Fibroblast of pulmonary artery (primary cell): ENCODE measurements at regions not wholly inside any gene's neighbourhood (a gene's known extent, or its start where the extent isn't known, plus 50 kb on each side); places are given as distances from the start of the nearest gene placed in this dataset.
"Not testable (repeated sequence)": the region's sequence is repeated elsewhere in the genome, so short reads cannot be mapped to it uniquely, and the experiment has no call there.

Source experiments
- DNase-seq: peaks from one replicate; pipeline ENCODE4 v3.0.0-alpha.2; 2010; ENCODE audit warnings: low read depth
- H3K4me3 ChIP-seq: replicated peaks from 2 replicates; pipeline ENCODE4 v1.5.1; 2011; ENCODE audit warnings: low read depth, mild to moderate bottlenecking, control low read depth, low read length, moderate library complexity
- TF ChIP-seq, protein P1 (sequence below): IDR thresholded peaks from 2 replicates; pipeline ENCODE4 v1.5.1; 2011; ENCODE audit warnings: mild to moderate bottlenecking, control low read depth, low read length, inconsistent platforms; ENCODE audit errors: missing control alignments

DNA sequence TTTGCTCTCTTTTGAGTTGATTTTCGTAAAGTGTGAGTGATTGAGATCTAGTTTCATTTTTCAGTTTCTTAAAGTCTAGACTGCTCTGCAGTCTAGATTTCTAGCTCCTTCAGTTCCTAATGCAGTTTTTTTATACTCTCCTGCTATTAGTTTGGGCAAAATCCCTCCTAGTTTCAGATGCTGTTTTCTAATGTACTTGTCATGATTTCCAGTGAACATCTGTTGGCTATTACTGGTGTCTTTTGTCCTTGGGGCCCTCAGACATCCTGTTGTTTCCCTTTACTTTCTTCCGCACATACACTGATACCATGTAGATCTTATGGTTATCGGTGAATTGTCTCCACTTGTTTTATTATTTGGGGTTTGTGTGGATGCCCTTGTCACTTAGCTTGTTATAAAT is 292.1 kb downstream of the TDRD3 start:
- no peak overlapping the region for H3K4me3 ChIP-seq
- TF ChIP-seq, protein P1, sequence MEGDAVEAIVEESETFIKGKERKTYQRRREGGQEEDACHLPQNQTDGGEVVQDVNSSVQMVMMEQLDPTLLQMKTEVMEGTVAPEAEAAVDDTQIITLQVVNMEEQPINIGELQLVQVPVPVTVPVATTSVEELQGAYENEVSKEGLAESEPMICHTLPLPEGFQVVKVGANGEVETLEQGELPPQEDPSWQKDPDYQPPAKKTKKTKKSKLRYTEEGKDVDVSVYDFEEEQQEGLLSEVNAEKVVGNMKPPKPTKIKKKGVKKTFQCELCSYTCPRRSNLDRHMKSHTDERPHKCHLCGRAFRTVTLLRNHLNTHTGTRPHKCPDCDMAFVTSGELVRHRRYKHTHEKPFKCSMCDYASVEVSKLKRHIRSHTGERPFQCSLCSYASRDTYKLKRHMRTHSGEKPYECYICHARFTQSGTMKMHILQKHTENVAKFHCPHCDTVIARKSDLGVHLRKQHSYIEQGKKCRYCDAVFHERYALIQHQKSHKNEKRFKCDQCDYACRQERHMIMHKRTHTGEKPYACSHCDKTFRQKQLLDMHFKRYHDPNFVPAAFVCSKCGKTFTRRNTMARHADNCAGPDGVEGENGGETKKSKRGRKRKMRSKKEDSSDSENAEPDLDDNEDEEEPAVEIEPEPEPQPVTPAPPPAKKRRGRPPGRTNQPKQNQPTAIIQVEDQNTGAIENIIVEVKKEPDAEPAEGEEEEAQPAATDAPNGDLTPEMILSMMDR, result no peak
- DNase-seq, result no peak

DNA sequence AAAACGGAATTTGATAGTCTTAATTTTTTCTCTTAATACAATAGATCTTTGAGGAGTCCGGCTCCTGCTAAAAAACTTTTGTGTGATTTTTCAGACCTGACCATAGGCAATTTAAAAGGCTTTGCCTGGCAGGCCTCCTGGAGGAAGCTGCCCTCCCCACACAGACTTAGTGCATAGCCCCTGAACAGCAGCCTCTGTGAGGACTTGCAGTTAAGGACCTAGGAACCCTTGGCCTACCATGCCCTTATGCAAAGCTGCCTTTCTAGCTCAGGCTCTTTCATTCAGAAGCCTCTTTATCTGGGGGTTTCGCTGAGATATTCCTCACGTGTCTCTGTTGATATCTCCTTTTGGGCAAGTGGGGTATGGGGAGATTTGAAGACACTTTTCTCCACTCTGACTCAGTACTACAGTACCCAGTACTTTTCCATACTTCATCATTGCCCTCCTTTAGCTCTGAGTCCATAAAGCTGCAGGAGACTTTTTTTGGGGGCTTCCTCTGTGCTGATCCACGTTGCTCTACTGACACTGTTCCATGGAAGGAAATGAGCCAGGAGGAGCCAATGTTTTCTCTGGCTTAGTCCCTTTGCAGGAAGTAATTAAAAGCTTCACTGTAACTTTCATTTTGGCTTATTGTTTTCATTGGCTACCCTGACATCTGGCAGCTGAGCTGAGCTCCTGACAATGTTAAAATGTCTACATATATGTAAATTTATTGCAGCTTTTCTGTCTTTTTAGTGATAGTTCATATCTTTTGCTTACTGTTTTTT is 283.1 kb downstream of the TDRD3 start:
- no peak overlapping the region for H3K4me3 ChIP-seq
- peak; percentile 2 for DNase-seq
- TF ChIP-seq, protein P1, result no peak

DNA sequence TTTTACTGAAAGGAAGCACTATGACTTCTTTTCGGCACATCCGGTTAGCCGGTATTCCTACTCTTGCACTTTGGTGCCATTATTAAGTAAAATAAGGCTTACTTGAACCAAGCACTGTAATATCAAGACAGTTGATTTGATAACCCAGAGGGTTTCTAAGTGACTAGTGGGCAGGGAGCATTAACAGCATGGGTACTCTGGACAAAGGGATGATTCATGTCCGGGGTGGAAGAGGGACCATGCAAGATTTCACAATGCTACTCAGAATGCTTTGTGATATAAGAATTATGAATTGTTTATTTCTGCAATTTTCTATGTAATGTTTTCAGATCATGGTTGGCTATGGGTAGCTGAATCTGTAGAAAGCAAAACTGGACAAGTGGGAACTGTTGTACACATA is 282.1 kb downstream of the TDRD3 start:
- TF ChIP-seq, protein P1, result no peak
- DNase-seq, result peak; percentile 16
- H3K4me3 ChIP-seq, result no peak overlapping the region

DNA sequence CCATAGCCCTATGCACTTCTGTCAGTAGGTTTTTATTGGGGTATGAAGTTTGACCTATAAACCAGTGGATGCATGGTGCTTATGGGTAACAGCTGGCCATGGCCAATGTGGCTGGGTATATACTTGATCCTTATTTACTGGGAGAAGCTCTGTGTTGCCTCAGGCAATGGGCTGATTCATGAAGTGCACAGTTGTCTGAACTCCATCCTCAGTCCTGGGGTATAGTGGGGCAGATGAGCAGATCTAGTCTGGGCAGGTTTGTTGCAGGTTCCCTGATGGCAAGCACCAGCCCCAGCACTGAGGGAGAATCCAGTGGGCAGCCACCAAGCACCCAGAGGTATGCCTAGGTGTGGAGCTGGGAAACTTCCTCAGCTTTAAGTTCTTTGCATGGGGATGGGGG is 274.4 kb downstream of the TDRD3 start:
- TF ChIP-seq, protein P1, result no peak
- DNase-seq, result no peak
- no peak overlapping the region for H3K4me3 ChIP-seq

DNA sequence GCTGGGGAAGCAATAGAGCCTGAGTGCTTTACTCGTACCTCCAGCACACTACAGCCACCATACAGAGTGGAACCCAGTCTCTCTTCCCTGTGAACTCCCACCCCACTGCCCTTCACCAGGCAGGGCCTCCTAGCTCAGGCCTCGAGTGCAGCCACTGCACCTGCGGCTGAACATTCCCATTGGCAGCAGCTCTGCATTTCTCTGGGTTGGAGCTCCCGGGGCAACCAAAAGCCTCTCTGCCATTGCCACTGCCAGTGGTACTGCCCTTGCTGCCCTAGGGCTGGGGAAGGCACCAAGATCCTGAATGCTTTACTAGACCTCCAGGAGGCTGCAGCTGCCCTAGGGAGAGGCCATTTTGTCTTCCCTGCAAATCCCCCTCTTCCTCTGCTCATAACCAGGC is 266.8 kb downstream of the TDRD3 start:
- TF ChIP-seq, protein P1, result no peak
- H3K4me3 ChIP-seq, result no peak overlapping the region
- no peak for DNase-seq

DNA sequence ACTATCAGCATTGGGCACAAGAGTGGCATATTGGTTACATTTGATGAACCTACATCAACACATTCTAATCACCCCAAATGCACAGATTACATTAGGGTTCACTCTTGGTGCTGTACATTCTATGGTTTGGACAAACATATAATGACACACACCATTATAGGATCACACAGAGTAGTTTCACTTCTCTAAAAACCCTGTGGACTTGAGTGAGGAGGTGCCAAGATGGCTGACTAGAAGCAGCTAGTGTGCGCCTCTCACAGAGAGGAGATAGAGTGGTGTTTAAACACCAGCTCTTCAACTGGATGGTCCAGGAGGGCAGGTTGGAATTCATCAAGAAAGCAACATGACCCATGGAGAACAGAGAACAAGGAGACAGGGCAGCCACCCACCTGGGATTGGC is 265.6 kb downstream of the TDRD3 start:
- DNase-seq, result no peak
- H3K4me3 ChIP-seq, result no peak overlapping the region
- TF ChIP-seq, protein P1, result no peak

DNA sequence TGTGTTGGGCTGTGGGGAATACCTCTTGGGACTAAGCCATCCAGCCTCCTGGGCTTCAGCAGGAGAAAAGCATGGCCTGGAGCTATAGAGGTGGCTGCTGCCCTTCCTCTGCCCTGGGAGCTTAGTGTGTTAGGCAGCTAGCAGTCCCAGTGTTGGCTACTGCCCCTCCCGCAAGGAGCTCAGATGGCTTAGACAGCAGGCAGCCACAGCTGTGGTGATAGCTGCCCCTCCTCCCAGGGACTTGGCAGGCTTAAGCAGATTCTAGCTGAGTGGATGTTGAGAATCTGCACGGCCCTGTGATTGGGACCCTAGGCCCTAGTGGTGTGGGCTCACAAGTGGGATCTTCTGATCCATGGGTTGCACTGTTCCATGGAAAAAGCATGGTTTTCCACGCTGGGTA is 264.5 kb downstream of the TDRD3 start:
- TF ChIP-seq, protein P1, result no peak
- H3K4me3 ChIP-seq, result no peak overlapping the region
- no peak for DNase-seq

DNA sequence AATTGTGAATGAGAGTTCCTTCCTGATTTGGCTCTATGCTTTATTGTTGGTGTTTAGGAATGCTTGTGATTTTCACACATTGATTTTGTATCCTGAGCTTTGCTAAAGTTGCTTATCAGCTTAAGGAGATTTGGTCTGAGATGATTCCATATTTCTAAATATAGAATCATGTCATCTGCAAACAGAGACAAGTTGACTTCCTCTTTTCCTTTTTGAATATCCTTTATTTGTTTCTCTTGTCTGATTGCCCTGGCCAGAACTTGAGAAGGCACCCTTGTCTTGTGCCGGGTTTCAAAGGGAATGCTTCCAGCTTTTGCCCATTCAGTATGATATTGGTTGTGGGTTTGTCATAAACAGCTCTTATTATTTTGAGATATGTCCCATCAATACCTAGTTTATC is 260.6 kb downstream of the TDRD3 start:
- H3K4me3 ChIP-seq, DNase-seq: not testable (repeated sequence)
